GM12872 (cell line): ENCODE measurements at regions not wholly inside any gene's neighbourhood (a gene's known extent, or its start where the extent isn't known, plus 50 kb on each side); places are given as distances from the start of the nearest gene placed in this dataset.

ENCODE experiments used
- TF ChIP-seq, protein P1 (sequence below): IDR thresholded peaks from 3 replicates; pipeline ENCODE4 v1.5.1; 2011; ENCODE audit warnings: low read depth, mild to moderate bottlenecking, low read length, moderate library complexity; ENCODE audit not compliant: insufficient read depth

DNA sequence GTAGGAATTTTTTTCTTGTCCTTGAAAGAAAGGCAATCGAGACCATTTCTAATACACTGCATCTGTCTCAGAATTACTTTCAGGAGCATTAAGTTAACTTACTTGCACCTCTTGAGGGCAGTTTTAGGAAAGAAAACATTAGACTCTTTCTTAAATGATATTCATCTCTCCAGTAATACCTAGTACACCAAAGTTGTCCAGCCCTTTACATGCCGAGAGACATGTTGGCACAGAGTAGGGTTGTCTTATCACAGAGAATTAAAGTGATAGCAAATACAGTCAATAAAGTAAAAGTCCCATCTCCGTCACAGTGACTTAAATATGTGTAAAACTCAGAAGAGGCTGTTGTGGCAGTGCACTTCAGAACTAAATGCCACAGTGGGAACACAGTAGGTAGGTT, 154.3 kb upstream of the KCNN2 start:
- TF ChIP-seq, protein P1, sequence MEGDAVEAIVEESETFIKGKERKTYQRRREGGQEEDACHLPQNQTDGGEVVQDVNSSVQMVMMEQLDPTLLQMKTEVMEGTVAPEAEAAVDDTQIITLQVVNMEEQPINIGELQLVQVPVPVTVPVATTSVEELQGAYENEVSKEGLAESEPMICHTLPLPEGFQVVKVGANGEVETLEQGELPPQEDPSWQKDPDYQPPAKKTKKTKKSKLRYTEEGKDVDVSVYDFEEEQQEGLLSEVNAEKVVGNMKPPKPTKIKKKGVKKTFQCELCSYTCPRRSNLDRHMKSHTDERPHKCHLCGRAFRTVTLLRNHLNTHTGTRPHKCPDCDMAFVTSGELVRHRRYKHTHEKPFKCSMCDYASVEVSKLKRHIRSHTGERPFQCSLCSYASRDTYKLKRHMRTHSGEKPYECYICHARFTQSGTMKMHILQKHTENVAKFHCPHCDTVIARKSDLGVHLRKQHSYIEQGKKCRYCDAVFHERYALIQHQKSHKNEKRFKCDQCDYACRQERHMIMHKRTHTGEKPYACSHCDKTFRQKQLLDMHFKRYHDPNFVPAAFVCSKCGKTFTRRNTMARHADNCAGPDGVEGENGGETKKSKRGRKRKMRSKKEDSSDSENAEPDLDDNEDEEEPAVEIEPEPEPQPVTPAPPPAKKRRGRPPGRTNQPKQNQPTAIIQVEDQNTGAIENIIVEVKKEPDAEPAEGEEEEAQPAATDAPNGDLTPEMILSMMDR: no peak

DNA sequence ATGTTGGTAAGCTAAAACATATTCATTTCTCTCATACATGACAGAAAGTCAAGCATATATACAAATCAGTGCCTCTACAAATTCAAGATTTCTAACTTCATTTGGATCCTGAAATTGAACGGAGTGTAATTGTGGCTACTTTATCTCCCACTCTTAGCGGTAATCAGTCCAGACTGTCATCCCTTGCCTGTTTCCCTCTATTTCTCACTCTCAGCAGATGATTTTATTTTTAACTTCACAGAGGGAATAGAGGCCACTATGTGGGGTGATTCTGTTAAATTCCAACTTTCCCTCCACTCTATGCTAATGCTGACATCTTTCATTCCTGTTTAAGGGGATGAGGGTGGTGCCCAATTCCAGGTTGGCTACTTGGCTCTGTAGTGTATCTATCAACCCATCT, 153.8 kb upstream of the KCNN2 start:
- TF ChIP-seq, protein P1: no peak

GRCh38 chr5:114208588-114208987, 153.3 kb upstream of the KCNN2 start:
- TF ChIP-seq, protein P1: no peak

DNA sequence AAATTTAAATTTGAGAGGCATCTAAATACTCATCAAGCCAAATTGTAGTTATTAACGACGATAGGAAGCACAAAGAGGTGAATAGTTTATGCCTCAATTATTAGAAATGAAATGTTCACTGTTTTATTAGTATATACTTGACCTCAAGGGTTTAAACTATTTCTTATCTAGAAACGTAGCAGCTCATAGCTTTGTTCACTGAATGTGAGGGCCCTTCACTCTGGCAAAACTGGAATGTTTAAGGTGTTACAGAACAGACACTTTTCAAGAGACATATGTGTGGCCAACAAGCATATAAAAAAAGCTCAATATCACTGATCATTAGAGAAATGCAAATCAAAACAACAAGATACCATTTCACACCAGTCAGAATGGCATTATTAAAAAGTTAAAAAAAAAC, 151.2 kb upstream of the KCNN2 start:
- TF ChIP-seq, protein P1: no peak

- TF ChIP-seq, protein P1: no peak
Measured at GRCh38 chr5:114221807-114222206, 140.1 kb upstream of the KCNN2 start.

GRCh38 chr5:114223866-114224265, 138.0 kb upstream of the KCNN2 start:
- TF ChIP-seq, protein P1: peak; percentile 39; the same call in 1 of the 3 replicates

- TF ChIP-seq, protein P1: no peak
Measured at GRCh38 chr5:114237766-114238165, 124.1 kb upstream of the KCNN2 start.
